H1 (cell line): ENCODE measurements at regions not wholly inside any gene's neighbourhood (a gene's known extent, or its start where the extent isn't known, plus 50 kb on each side); places are given as distances from the start of the nearest gene placed in this dataset.

Experiments used
- BACH1 ChIP-seq: IDR thresholded peaks from 2 replicates; pipeline ENCODE4 v1.6.1; 2012; ENCODE audit warnings: low read length, improper control_type of control experiment
- CTCF ChIP-seq, 3 experiments: IDR thresholded peaks; 1 replicate in 2 of 3; 2 replicates in 1 of 3; pipeline versions ENCODE4 v1.5.1 to v1.6.1; 2011; ENCODE audit warnings: low read length in 3 of 3, mild to moderate bottlenecking in 3 of 3, inconsistent platforms in 2 of 3, low read depth in 1 of 3, moderate library complexity in 1 of 3; ENCODE audit not compliant: insufficient read depth in 1 of 3; ENCODE audit errors: control extremely low read depth in 1 of 3
- E2F6 ChIP-seq: IDR thresholded peaks from 2 replicates; pipeline ENCODE4 v1.6.1; 2012; ENCODE audit warnings: inconsistent platforms
- EZH2 ChIP-seq: fragments of 200-600 bp; sonication (generic); IDR thresholded peaks from 2 replicates; pipeline ENCODE4 v1.7.1; 2012; ENCODE audit warnings: low read depth, mild to moderate bottlenecking, moderate library complexity, low read length, inconsistent platforms; ENCODE audit not compliant: severe bottlenecking

GRCh38 chr9:77094150-77094549 lies 74.7 kb downstream of the FOXB2 start (continued):
- TF ChIP-seq CTCF (IDR thresholded peaks at IDR 0.05; ENCODE audit: control extremely low read depth in 1 of 3, insufficient read depth in 1 of 3, low read depth in 1 of 3, low read length in 3 of 3) (no peak), EZH2 (no peak), BACH1 (no peak), E2F6 (no peak)
